ENCODE measurements at regions not wholly inside any gene's neighbourhood (a gene's known extent, or its start where the extent isn't known, plus 50 kb on each side); places are given as distances from the start of the nearest gene placed in this dataset.

- TF ChIP-seq EZH2 (IDR thresholded peaks at IDR 0.05; ENCODE audit: insufficient read depth, poor library complexity, severe bottlenecking): no peak
- no peak for TF ChIP-seq EZH2phosphoT487 (IDR thresholded peaks at IDR 0.05; ENCODE audit: insufficient read depth, low read depth)
Measured at GRCh38 chr4:27515140-27515539, 654.5 kb downstream of the STIM2 start.
